ENCODE measurements at regions not wholly inside any gene's neighbourhood (a gene's known extent, or its start where the extent isn't known, plus 50 kb on each side); places are given as distances from the start of the nearest gene placed in this dataset.

DNA sequence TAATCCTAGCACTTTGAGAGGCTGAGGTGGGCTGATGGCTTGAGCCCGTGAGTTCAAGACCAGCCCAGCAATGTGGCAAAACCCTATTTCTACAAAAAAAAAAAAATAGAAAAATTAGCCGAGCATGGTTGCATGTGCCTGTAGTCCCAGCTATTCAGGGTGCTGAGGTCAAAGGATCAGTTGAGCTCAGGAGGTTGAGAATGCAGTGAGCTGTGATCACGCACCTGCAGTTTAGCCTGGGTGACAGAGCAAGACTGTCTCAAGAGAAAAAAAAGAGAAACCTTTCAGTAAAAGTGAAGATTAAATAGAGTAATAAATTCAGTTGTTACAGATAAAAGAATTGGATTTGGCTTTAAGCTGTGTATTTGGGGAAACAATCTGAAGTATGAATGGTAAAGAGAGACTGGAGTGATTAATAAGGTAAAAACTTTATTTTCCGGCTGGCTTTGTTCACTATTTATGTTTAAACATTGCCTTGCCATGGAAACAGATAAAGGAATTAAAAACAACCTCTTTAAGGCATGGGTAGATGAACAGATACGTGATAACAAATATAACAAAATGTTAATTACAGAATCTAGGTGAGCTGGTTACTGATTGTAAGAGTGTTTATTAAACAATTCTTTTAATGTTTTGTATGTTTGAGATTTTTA, 56.0 kb upstream of the PCAT7 start:
- TF ChIP-seq, protein P1, sequence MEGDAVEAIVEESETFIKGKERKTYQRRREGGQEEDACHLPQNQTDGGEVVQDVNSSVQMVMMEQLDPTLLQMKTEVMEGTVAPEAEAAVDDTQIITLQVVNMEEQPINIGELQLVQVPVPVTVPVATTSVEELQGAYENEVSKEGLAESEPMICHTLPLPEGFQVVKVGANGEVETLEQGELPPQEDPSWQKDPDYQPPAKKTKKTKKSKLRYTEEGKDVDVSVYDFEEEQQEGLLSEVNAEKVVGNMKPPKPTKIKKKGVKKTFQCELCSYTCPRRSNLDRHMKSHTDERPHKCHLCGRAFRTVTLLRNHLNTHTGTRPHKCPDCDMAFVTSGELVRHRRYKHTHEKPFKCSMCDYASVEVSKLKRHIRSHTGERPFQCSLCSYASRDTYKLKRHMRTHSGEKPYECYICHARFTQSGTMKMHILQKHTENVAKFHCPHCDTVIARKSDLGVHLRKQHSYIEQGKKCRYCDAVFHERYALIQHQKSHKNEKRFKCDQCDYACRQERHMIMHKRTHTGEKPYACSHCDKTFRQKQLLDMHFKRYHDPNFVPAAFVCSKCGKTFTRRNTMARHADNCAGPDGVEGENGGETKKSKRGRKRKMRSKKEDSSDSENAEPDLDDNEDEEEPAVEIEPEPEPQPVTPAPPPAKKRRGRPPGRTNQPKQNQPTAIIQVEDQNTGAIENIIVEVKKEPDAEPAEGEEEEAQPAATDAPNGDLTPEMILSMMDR (IDR thresholded peaks at IDR 0.05; ENCODE audit: insufficient read depth, low read length, poor library complexity, severe bottlenecking): no peak
- TF ChIP-seq EZH2phosphoT487 (conservative IDR thresholded peaks at IDR 0.05; ENCODE audit: low read length): no peak

Data from SU-DHL-6 (cell line).